Activated T-cell treated with anti-CD3 and anti-CD28 coated beads, Interleukin-2, amount 50 U/mL, for 4 hours (primary cell): ENCODE measurements at regions not wholly inside any gene's neighbourhood (a gene's known extent, or its start where the extent isn't known, plus 50 kb on each side); places are given as distances from the start of the nearest gene placed in this dataset.

Experiments used
- ATAC-seq, 2 donors: fragments of 200-7000 bp; cut with Tn5 transposase; one replicate each; pipeline ENCODE4 v1.10.0; 2021
- DNase-seq: peaks from one replicate; pipeline ENCODE4 v3.0.0-alpha.2; 2020
- H3K27me3 Mint-ChIP-seq: one replicate; pipeline ENCODE4 v1.8.0; 2021; ENCODE audit warnings: low read depth, mixed read lengths
- H3K36me3 Mint-ChIP-seq: one replicate; pipeline ENCODE4 v1.8.0; 2022; ENCODE audit warnings: mixed read lengths; ENCODE audit not compliant: insufficient read depth
- H3K4me1 Mint-ChIP-seq: one replicate; pipeline ENCODE4 v1.8.0; 2021; ENCODE audit warnings: low read depth, mixed read lengths
- H3K4me3 Mint-ChIP-seq: one replicate; pipeline ENCODE4 v1.8.0; 2021; ENCODE audit warnings: mild to moderate bottlenecking, moderate library complexity, mixed read lengths
- H3K9me3 Mint-ChIP-seq: one replicate; pipeline ENCODE4 v1.8.0; 2021; ENCODE audit warnings: mixed read lengths

GRCh38 chr12:34342048-34342447, 319.8 kb downstream of the ALG10 start:
- Mint-ChIP-seq H3K27me3 (no peaks in the 10 kb centered on the region), H3K9me3 (no peaks in the 10 kb centered on the region), H3K36me3 (no peaks in the 10 kb centered on the region), H3K4me3 (no peak overlapping the region), H3K4me1 (no peaks in the 10 kb centered on the region)
- ATAC-seq (no peak), DNase-seq (no peak)

GRCh38 chr12:34343345-34343744, 321.0 kb downstream of the ALG10 start:
- Mint-ChIP-seq H3K36me3 (no peaks in the 10 kb centered on the region), H3K4me3 (no peak overlapping the region), H3K4me1 (no peaks in the 10 kb centered on the region), H3K9me3 (no peaks in the 10 kb centered on the region), H3K27me3 (no peaks in the 10 kb centered on the region)
- DNase-seq (no peak), ATAC-seq (no peak)

- Mint-ChIP-seq H3K9me3 (no peaks in the 10 kb centered on the region), H3K36me3 (no peaks in the 10 kb centered on the region), H3K4me3 (no peak overlapping the region), H3K27me3 (no peaks in the 10 kb centered on the region), H3K4me1 (no peaks in the 10 kb centered on the region)
- no peak for ATAC-seq
- DNase-seq = no peak
These were observed 321.5 kb downstream of the ALG10 start for GRCh38 chr12:34343766-34344165.

- Mint-ChIP-seq H3K4me3 (no peak overlapping the region), H3K27me3 (no peaks in the 10 kb centered on the region), H3K4me1 (no peaks in the 10 kb centered on the region), H3K9me3 (no peaks in the 10 kb centered on the region), H3K36me3 (no peaks in the 10 kb centered on the region)
- no peak for DNase-seq
- no peak for ATAC-seq
These were observed 322.7 kb downstream of the ALG10 start for GRCh38 chr12:34344851-34345522.

- no peak for ATAC-seq
- no peak for DNase-seq
- Mint-ChIP-seq H3K4me3 (no peak overlapping the region), H3K27me3 (no peaks in the 10 kb centered on the region), H3K4me1 (no peaks in the 10 kb centered on the region), H3K36me3 (no peaks in the 10 kb centered on the region), H3K9me3 (no peaks in the 10 kb centered on the region)
These were observed 323.5 kb downstream of the ALG10 start for GRCh38 chr12:34345801-34346200.

- Mint-ChIP-seq H3K36me3 (no peaks in the 10 kb centered on the region), H3K27me3 (no peaks in the 10 kb centered on the region), H3K4me3 (no peak overlapping the region), H3K4me1 (no peaks in the 10 kb centered on the region), H3K9me3 (no peaks in the 10 kb centered on the region)
- DNase-seq (no peak), ATAC-seq (no peak)
These were observed 324.2 kb downstream of the ALG10 start for GRCh38 chr12:34346372-34347034.

GRCh38 chr12:34347367-34347766, 325.1 kb downstream of the ALG10 start:
- DNase-seq (no peak), ATAC-seq (no peak)
- Mint-ChIP-seq H3K27me3 (no peaks in the 10 kb centered on the region), H3K4me3 (no peak overlapping the region), H3K4me1 (no peaks in the 10 kb centered on the region), H3K36me3 (no peaks in the 10 kb centered on the region), H3K9me3 (no peaks in the 10 kb centered on the region)

GRCh38 chr12:34348064-34348463, 325.8 kb downstream of the ALG10 start:
- H3K4me1 Mint-ChIP-seq = no peaks in the 10 kb centered on the region
- no peaks in the 10 kb centered on the region for H3K27me3 Mint-ChIP-seq
- no peak overlapping the region for H3K4me3 Mint-ChIP-seq
- DNase-seq = no peak
- no peaks in the 10 kb centered on the region for H3K9me3 Mint-ChIP-seq
- H3K36me3 Mint-ChIP-seq = no peaks in the 10 kb centered on the region
- no peak for ATAC-seq

GRCh38 chr12:34348836-34349672, 326.8 kb downstream of the ALG10 start:
- H3K9me3 Mint-ChIP-seq = no peaks in the 10 kb centered on the region
- no peak overlapping the region for H3K4me3 Mint-ChIP-seq
- ATAC-seq = no peak

GRCh38 chr12:34349673-34349961, 327.3 kb downstream of the ALG10 start:
- DNase-seq (no peak), ATAC-seq (no peak)
- no peaks in the 10 kb centered on the region for H3K27me3 Mint-ChIP-seq
- no peak overlapping the region for H3K4me3 Mint-ChIP-seq
- no peaks in the 10 kb centered on the region for H3K4me1 Mint-ChIP-seq
- no peaks in the 10 kb centered on the region for H3K9me3 Mint-ChIP-seq
- no peaks in the 10 kb centered on the region for H3K36me3 Mint-ChIP-seq

More at GRCh38 chr12:34348836-34349672, 326.8 kb downstream of the ALG10 start:
- Mint-ChIP-seq H3K36me3 (no peaks in the 10 kb centered on the region), H3K4me1 (no peaks in the 10 kb centered on the region), H3K27me3 (no peaks in the 10 kb centered on the region)
- no peak for DNase-seq

- Mint-ChIP-seq H3K36me3 (no peaks in the 10 kb centered on the region), H3K4me1 (no peaks in the 10 kb centered on the region), H3K4me3 (no peak overlapping the region), H3K27me3 (no peaks in the 10 kb centered on the region), H3K9me3 (no peaks in the 10 kb centered on the region)
- DNase-seq (no peak), ATAC-seq (no peak)
These were observed 328.1 kb downstream of the ALG10 start for GRCh38 chr12:34350092-34351041.

- Mint-ChIP-seq H3K36me3 (no peaks in the 10 kb centered on the region), H3K9me3 (no peaks in the 10 kb centered on the region), H3K4me3 (no peak overlapping the region), H3K4me1 (no peaks in the 10 kb centered on the region), H3K27me3 (no peaks in the 10 kb centered on the region)
- no peak for ATAC-seq
- DNase-seq = no peak
These were observed 329.8 kb downstream of the ALG10 start for GRCh38 chr12:34352098-34352497.

- no peaks in the 10 kb centered on the region for H3K27me3 Mint-ChIP-seq
These were observed 332.2 kb downstream of the ALG10 start for GRCh38 chr12:34354239-34355200.

More at GRCh38 chr12:34354239-34355200, 332.2 kb downstream of the ALG10 start:
- Mint-ChIP-seq H3K4me3 (no peak overlapping the region), H3K9me3 (no peaks in the 10 kb centered on the region), H3K4me1 (no peaks in the 10 kb centered on the region), H3K36me3 (no peaks in the 10 kb centered on the region)
- DNase-seq = no peak
- ATAC-seq = no peak
